ENCODE measurements at regions not wholly inside any gene's neighbourhood (a gene's known extent, or its start where the extent isn't known, plus 50 kb on each side); places are given as distances from the start of the nearest gene placed in this dataset.

GRCh38 chr6:33950891-33951889, 147.4 kb upstream of the MLN start:
- DNase-seq, result no peak

- peak; percentile 99 for DNase-seq
Measured at GRCh38 chr6:33950472-33950881, 146.7 kb upstream of the MLN start.

- peak; percentile 15 for DNase-seq
Measured at GRCh38 chr6:33949877-33950435, 146.2 kb upstream of the MLN start.

GRCh38 chr6:33949111-33949510, 145.3 kb upstream of the MLN start:
- DNase-seq, result no peak

- DNase-seq, result no peak
Measured at GRCh38 chr6:33947916-33948594, 144.3 kb upstream of the MLN start.

- no peak for DNase-seq
Measured at GRCh38 chr6:33947047-33947446, 143.2 kb upstream of the MLN start.

- no peak for DNase-seq
Measured at GRCh38 chr6:33945931-33946330, 142.1 kb upstream of the MLN start.

GRCh38 chr6:33944686-33945411, 141.0 kb upstream of the MLN start:
- DNase-seq, result no peak

- DNase-seq, result no peak
Measured at GRCh38 chr6:33936886-33937285, 133.1 kb upstream of the MLN start.

- peak; percentile 62 for DNase-seq
Measured at GRCh38 chr6:33935439-33936080, 131.8 kb upstream of the MLN start.

GRCh38 chr6:33934731-33935270, 131.0 kb upstream of the MLN start:
- DNase-seq, result no peak

GRCh38 chr6:33933101-33933500, 129.3 kb upstream of the MLN start:
- DNase-seq, result no peak

GRCh38 chr6:33931799-33932198, 128.0 kb upstream of the MLN start:
- DNase-seq, result no peak

GRCh38 chr6:33929575-33930288, 125.9 kb upstream of the MLN start:
- DNase-seq, result no peak

GRCh38 chr6:33927616-33928015, 123.8 kb upstream of the MLN start:
- DNase-seq, result no peak

GRCh38 chr6:33927112-33927511, 123.3 kb upstream of the MLN start:
- no peak for DNase-seq

GRCh38 chr6:33926451-33926850, 122.6 kb upstream of the MLN start:
- peak; percentile 54 for DNase-seq

GRCh38 chr6:33925936-33926335, 122.1 kb upstream of the MLN start:
- peak; percentile 53 for DNase-seq

- DNase-seq, result no peak
Measured at GRCh38 chr6:33925210-33925609, 121.4 kb upstream of the MLN start.

- DNase-seq, result no peak
Measured at GRCh38 chr6:33924681-33925080, 120.9 kb upstream of the MLN start.

GRCh38 chr6:33923857-33924514, 120.2 kb upstream of the MLN start:
- no peak for DNase-seq
